WTC11 (cell line): ENCODE measurements at regions not wholly inside any gene's neighbourhood (a gene's known extent, or its start where the extent isn't known, plus 50 kb on each side); places are given as distances from the start of the nearest gene placed in this dataset.

Source experiments
- ATAC-seq: fragments of 200-7000 bp; cut with Tn5 transposase; 2 replicates; pipeline ENCODE4 v1.10.0; 2021; ENCODE audit warnings: mild to moderate bottlenecking, moderate library complexity
- CTCF ChIA-PET: fragments of 300-600 bp; sonication (Branson Sonifier 250); formaldehyde crosslinking; loops from one replicate; lab custom pipeline; 2021; ENCODE audit warnings: antibody characterized with exemption; lab: Charles Lee
- POLR2A ChIA-PET: fragments of 350-600 bp; sonication (Branson Sonifier 250); formaldehyde crosslinking; loops from one replicate; lab custom pipeline; 2021; ENCODE audit warnings: antibody characterized with exemption; lab: Charles Lee
- DNase-seq: peaks from one replicate; pipeline ENCODE4 v3.0.0; 2021; ENCODE audit warnings: low spot score
- H3K27ac Mint-ChIP-seq: 2 replicates; pipeline ENCODE4 v1.8.0; 2021; ENCODE audit warnings: mixed read lengths
- H3K27me3 Mint-ChIP-seq: 2 replicates; pipeline ENCODE4 v1.8.0; 2021; ENCODE audit warnings: low read depth, mild to moderate bottlenecking, moderate library complexity, mixed read lengths
- H3K36me3 Mint-ChIP-seq: 2 replicates; pipeline ENCODE4 v1.8.0; 2021; ENCODE audit warnings: mixed read lengths
- H3K4me1 Mint-ChIP-seq: 2 replicates; pipeline ENCODE4 v1.8.0; 2022; ENCODE audit warnings: mixed read lengths
- H3K4me3 Mint-ChIP-seq: 2 replicates; pipeline ENCODE4 v1.8.0; 2021; ENCODE audit warnings: mild to moderate bottlenecking, moderate library complexity, mixed read lengths
- H3K9me3 Mint-ChIP-seq: 2 replicates; pipeline ENCODE4 v1.8.0; 2021; ENCODE audit warnings: mixed read lengths
- AFF4 ChIP-seq: sonication (generic); formaldehyde crosslinking; IDR thresholded peaks from 2 replicates; pipeline ENCODE4 v1.8.1; 2023; ENCODE audit warnings: mild to moderate bottlenecking, missing genetic modification reagents, borderline replicate concordance
- AR ChIP-seq: fragments of 250-450 bp; sonication (Bioruptor Pico); IDR thresholded peaks from 2 replicates; pipeline ENCODE4 v1.9.0; 2021; ENCODE audit warnings: mild to moderate bottlenecking
- ELF4 ChIP-seq: sonication (generic); formaldehyde crosslinking; IDR thresholded peaks from 2 replicates; pipeline ENCODE4 v1.8.1; 2022; ENCODE audit warnings: low read depth, mild to moderate bottlenecking, moderate library complexity, missing genetic modification reagents
- ETV6 ChIP-seq: sonication (generic); formaldehyde crosslinking; IDR thresholded peaks from 2 replicates; pipeline ENCODE4 v1.8.1; 2022; ENCODE audit warnings: mild to moderate bottlenecking, missing genetic modification reagents
- FOXJ3 ChIP-seq: sonication (generic); formaldehyde crosslinking; IDR thresholded peaks from 2 replicates; pipeline ENCODE4 v1.9.0; 2021; ENCODE audit warnings: missing genetic modification reagents, mild to moderate bottlenecking, borderline replicate concordance
- GABPB1 ChIP-seq: sonication (generic); formaldehyde crosslinking; IDR thresholded peaks from 2 replicates; pipeline ENCODE4 v1.8.1; 2023; ENCODE audit warnings: mild to moderate bottlenecking, missing genetic modification reagents
- GRHL2 ChIP-seq: fragments of 250-450 bp; sonication (Bioruptor Pico); IDR thresholded peaks from 2 replicates; pipeline ENCODE4 v1.8.0; 2022; ENCODE audit warnings: mild to moderate bottlenecking, moderate library complexity; ENCODE audit not compliant: insufficient replicate concordance, severe bottlenecking
- KAT7 ChIP-seq: sonication (generic); formaldehyde crosslinking; IDR thresholded peaks from 2 replicates; pipeline ENCODE4 v1.8.1; 2023; ENCODE audit warnings: missing genetic modification reagents, mild to moderate bottlenecking, borderline replicate concordance
- MXD4 ChIP-seq: fragments of 250-450 bp; sonication (Bioruptor Pico); IDR thresholded peaks from 2 replicates; pipeline ENCODE4 v1.8.0; 2021; ENCODE audit warnings: mild to moderate bottlenecking, moderate library complexity, borderline replicate concordance
- MYBL2 ChIP-seq: sonication (generic); formaldehyde crosslinking; IDR thresholded peaks from 2 replicates; pipeline ENCODE4 v1.8.1; 2023; ENCODE audit warnings: mild to moderate bottlenecking, moderate library complexity, missing genetic modification reagents
- NFYB ChIP-seq: sonication (generic); formaldehyde crosslinking; conservative IDR thresholded peaks from 2 replicates; pipeline ENCODE4 v1.8.0; 2022; ENCODE audit warnings: low read depth, missing genetic modification reagents
- PRRX2 ChIP-seq: fragments of 250-450 bp; sonication (Bioruptor Pico); IDR thresholded peaks from 2 replicates; pipeline ENCODE4 v1.8.0; 2021; ENCODE audit warnings: mild to moderate bottlenecking
- RELA ChIP-seq: sonication (generic); formaldehyde crosslinking; IDR thresholded peaks from 2 replicates; pipeline ENCODE4 v1.8.1; 2022; ENCODE audit warnings: missing genetic modification reagents, mild to moderate bottlenecking, borderline replicate concordance
- RORB ChIP-seq: fragments of 250-450 bp; sonication (Bioruptor Pico); IDR thresholded peaks from 2 replicates; pipeline ENCODE4 v1.9.0; 2021; ENCODE audit warnings: mild to moderate bottlenecking
- TCF7 ChIP-seq: sonication (generic); formaldehyde crosslinking; IDR thresholded peaks from 2 replicates; pipeline ENCODE4 v1.8.0; 2022; ENCODE audit warnings: mild to moderate bottlenecking, low read depth, missing genetic modification reagents, moderate library complexity
- TEAD1 ChIP-seq: sonication (generic); formaldehyde crosslinking; IDR thresholded peaks from 2 replicates; pipeline ENCODE4 v1.8.0; 2022; ENCODE audit warnings: mild to moderate bottlenecking, missing genetic modification reagents
- USF2 ChIP-seq: sonication (generic); formaldehyde crosslinking; IDR thresholded peaks from 2 replicates; pipeline ENCODE4 v1.8.1; 2023; ENCODE audit warnings: mild to moderate bottlenecking, missing genetic modification reagents, moderate library complexity
- ZMAT4 ChIP-seq: fragments of 250-450 bp; sonication (Bioruptor Pico); IDR thresholded peaks from 2 replicates; pipeline ENCODE4 v1.9.0; 2021; ENCODE audit warnings: mild to moderate bottlenecking
- ZNF121 ChIP-seq: sonication (generic); formaldehyde crosslinking; IDR thresholded peaks from 2 replicates; pipeline ENCODE4 v1.8.0; 2023; ENCODE audit warnings: missing genetic modification reagents
- ZNF138 ChIP-seq: sonication (generic); formaldehyde crosslinking; conservative IDR thresholded peaks from 2 replicates; pipeline ENCODE4 v1.8.1; 2022; ENCODE audit warnings: mild to moderate bottlenecking, moderate library complexity, missing genetic modification reagents
- ZNF232 ChIP-seq: sonication (generic); formaldehyde crosslinking; IDR thresholded peaks from 2 replicates; pipeline ENCODE4 v1.8.0; 2022; ENCODE audit warnings: mild to moderate bottlenecking, missing genetic modification reagents

GRCh38 chr6:141028791-141029280 lies 1103.9 kb upstream of the GJE1 start:
- Mint-ChIP-seq H3K36me3 (no peaks in the 10 kb centered on the region), H3K27ac (no peak overlapping the region), H3K4me3 (no peak overlapping the region), H3K27me3 (no peaks in the 10 kb centered on the region), H3K9me3 (peaks cover 8% of the 10 kb centered on the region), H3K4me1 (no peaks in the 10 kb centered on the region)
- TF ChIP-seq ZNF121 (CRISPR knock-in tag) = no peak
- TF ChIP-seq MYBL2 (CRISPR knock-in tag) = no peak
- TF ChIP-seq TCF7 = no peak
- no peak for TF ChIP-seq FOXJ3 (CRISPR knock-in tag)
- no peak for TF ChIP-seq MXD4
- TF ChIP-seq KAT7 = no peak
- TF ChIP-seq PRRX2 (CRISPR knock-in tag) = no peak
- no peak for TF ChIP-seq ELF4 (CRISPR knock-in tag)
- TF ChIP-seq AR (CRISPR knock-in tag) = no peak
- TF ChIP-seq NFYB = no peak
- TF ChIP-seq ETV6 (CRISPR knock-in tag) = no peak
- TF ChIP-seq ZNF138 (CRISPR knock-in tag) = no peak
- TF ChIP-seq GRHL2 = no peak
- TF ChIP-seq ZNF232 (CRISPR knock-in tag) = no peak
- TF ChIP-seq TEAD1 (CRISPR knock-in tag) = no peak
- no peak for TF ChIP-seq GABPB1
- no peak for TF ChIP-seq RELA (CRISPR knock-in tag)
- POLR2A ChIA-PET = no interaction called here
- ATAC-seq (no peak), DNase-seq (no peak)
- CTCF ChIA-PET = no interaction called here

- Mint-ChIP-seq H3K4me1 (no peaks in the 10 kb centered on the region), H3K27me3 (no peaks in the 10 kb centered on the region), H3K4me3 (no peak overlapping the region), H3K36me3 (no peaks in the 10 kb centered on the region), H3K9me3 (peaks cover 14% of the 10 kb centered on the region), H3K27ac (no peak overlapping the region)
- ChIA-PET POLR2A (no interaction called here), CTCF (no interaction called here)
- DNase-seq (no peak), ATAC-seq (no peak)
- TF ChIP-seq USF2 (CRISPR knock-in tag) (no peak), AFF4 (CRISPR knock-in tag) (no peak), ZMAT4 (no peak), RORB (no peak)
Measured at GRCh38 chr6:141026504-141026903, 1106.2 kb upstream of the GJE1 start.
